ENCODE measurements at regions not wholly inside any gene's neighbourhood (a gene's known extent, or its start where the extent isn't known, plus 50 kb on each side); places are given as distances from the start of the nearest gene placed in this dataset.

DNA sequence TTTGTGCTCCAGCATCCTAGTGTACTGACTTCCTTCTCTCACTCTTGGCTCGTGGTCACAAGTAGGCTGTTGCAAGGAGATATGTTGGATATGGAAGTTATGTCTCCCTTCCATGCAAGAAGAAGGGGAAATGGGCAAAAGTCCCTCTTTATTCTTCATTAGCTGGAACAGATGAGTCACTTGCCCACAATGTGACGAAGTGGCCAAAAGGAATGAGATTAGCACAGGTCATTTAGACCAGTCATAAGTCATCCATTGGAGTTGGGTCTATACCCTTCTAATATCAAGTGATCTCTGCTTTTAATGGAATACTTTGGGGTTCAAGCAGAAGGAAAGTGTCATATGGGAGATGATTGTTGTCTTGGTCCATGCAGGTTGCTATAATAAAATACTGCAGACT is 91.2 kb upstream of the NGF start:
- TF ChIP-seq CTCF (IDR thresholded peaks at IDR 0.05) (no peak), POLR2A (IDR thresholded peaks at IDR 0.05) (no peak)
